ENCODE measurements at regions not wholly inside any gene's neighbourhood (a gene's known extent, or its start where the extent isn't known, plus 50 kb on each side); places are given as distances from the start of the nearest gene placed in this dataset.

DNA sequence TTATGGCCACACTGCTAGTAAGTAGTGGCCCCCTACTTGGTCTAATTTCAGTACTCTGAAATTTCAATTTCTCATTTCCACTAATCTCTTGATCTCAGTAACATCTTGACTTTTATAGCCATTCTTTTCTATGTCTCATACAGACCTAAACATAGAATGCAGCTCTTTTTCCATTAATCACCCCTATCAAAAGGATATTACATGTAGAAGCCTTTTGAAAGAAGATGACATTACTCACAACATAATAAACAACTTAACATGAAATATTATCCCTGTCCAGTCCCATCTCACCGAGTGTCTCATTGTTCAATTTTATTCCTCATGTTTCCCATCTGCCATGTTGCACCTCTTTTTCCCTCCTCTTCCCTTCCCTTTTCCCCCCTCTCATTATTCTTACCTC lies 81.1 kb upstream of the KLHL13 start:
- no peaks in the 10 kb centered on the region for H3K4me1 ChIP-seq (ENCODE audit: insufficient read depth, insufficient read length)
- H3K9ac ChIP-seq (ENCODE audit: insufficient read length, low read depth), result no peak overlapping the region
- H3K4me3 ChIP-seq (ENCODE audit: insufficient read length, low read depth), result no peak overlapping the region
- no peak for TF ChIP-seq SUZ12 (IDR thresholded peaks at IDR 0.05; ENCODE audit: extremely low read depth, insufficient read depth, insufficient read length)
- no peak for TF ChIP-seq ZNF274 (IDR thresholded peaks at IDR 0.05; ENCODE audit: low read depth, low read length)
- no peak for TF ChIP-seq YY1 (IDR thresholded peaks at IDR 0.05; ENCODE audit: insufficient read depth, insufficient read length)
- DNase-seq (ENCODE audit: low read depth, low spot score), result no peak
- H3K27me3 ChIP-seq (ENCODE audit: insufficient read depth, insufficient read length), result no peaks in the 10 kb centered on the region
- no peaks in the 10 kb centered on the region for H3K9me3 ChIP-seq (ENCODE audit: insufficient read depth, low read length)
- no peaks in the 10 kb centered on the region for H3K36me3 ChIP-seq (ENCODE audit: insufficient read depth, insufficient read length, low read length)

DNA sequence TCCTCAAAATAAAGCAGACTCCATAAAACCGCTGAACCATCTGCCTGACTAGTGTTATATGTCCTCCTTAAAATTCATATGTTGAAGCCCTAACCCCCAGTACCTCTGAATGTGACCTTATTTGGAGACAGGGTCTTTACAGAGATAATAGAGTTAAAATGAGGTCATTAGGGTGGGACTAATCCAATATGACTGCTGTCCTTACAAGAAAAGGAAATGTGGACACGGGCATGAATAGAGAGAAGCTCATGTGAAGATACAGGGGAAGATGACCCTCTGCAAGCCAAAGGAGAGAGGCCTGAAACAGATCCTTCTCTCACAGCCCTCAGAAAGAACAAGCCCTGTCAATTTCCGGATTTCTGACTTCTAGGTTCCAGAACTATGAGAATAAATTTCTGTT lies 82.0 kb upstream of the KLHL13 start:
- no peak for DNase-seq (ENCODE audit: low read depth, low spot score)
- H3K4me1 ChIP-seq (ENCODE audit: insufficient read depth, insufficient read length), result no peaks in the 10 kb centered on the region
- no peaks in the 10 kb centered on the region for H3K27me3 ChIP-seq (ENCODE audit: insufficient read depth, insufficient read length)
- H3K9ac ChIP-seq (ENCODE audit: insufficient read length, low read depth), result no peak overlapping the region
- H3K4me3 ChIP-seq (ENCODE audit: insufficient read length, low read depth), result no peak overlapping the region
- H3K9me3 ChIP-seq (ENCODE audit: insufficient read depth, low read length), result no peaks in the 10 kb centered on the region
- H3K36me3 ChIP-seq (ENCODE audit: insufficient read depth, insufficient read length, low read length), result no peaks in the 10 kb centered on the region
- TF ChIP-seq SUZ12 (IDR thresholded peaks at IDR 0.05; ENCODE audit: extremely low read depth, insufficient read depth, insufficient read length) (no peak), ZNF274 (IDR thresholded peaks at IDR 0.05; ENCODE audit: low read depth, low read length) (no peak), YY1 (IDR thresholded peaks at IDR 0.05; ENCODE audit: insufficient read depth, insufficient read length) (no peak)

DNA sequence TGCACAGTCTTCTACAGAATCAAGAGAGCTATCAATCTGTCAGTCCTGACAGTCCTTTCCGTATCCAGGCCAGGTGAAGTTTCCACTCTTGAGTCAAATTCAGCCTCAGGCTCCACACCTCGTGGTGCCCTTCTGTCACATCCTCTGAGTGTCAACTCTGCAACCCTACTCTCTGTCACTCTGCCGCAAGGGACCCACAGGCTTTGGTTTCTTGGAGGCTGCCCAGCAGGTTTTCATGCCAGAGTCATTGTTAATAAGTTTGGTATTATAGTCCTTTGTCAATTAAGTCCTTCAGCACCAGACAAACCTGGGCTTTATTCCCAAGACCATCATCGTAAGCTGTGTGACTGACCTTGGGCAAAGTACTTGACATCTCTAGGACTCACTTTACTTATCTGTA lies 83.4 kb upstream of the KLHL13 start:
- Histone ChIP-seq H3K4me3 (ENCODE audit: insufficient read length, low read depth) (no peak overlapping the region), H3K9ac (ENCODE audit: insufficient read length, low read depth) (no peak overlapping the region), H3K27me3 (ENCODE audit: insufficient read depth, insufficient read length) (no peaks in the 10 kb centered on the region), H3K36me3 (ENCODE audit: insufficient read depth, insufficient read length, low read length) (no peaks in the 10 kb centered on the region), H3K4me1 (ENCODE audit: insufficient read depth, insufficient read length) (no peaks in the 10 kb centered on the region), H3K9me3 (ENCODE audit: insufficient read depth, low read length) (no peaks in the 10 kb centered on the region)
- TF ChIP-seq YY1 (IDR thresholded peaks at IDR 0.05; ENCODE audit: insufficient read depth, insufficient read length), result no peak
- TF ChIP-seq ZNF274 (IDR thresholded peaks at IDR 0.05; ENCODE audit: low read depth, low read length), result no peak
- TF ChIP-seq SUZ12 (IDR thresholded peaks at IDR 0.05; ENCODE audit: extremely low read depth, insufficient read depth, insufficient read length), result no peak
- DNase-seq (ENCODE audit: low read depth, low spot score), result no peak

DNA sequence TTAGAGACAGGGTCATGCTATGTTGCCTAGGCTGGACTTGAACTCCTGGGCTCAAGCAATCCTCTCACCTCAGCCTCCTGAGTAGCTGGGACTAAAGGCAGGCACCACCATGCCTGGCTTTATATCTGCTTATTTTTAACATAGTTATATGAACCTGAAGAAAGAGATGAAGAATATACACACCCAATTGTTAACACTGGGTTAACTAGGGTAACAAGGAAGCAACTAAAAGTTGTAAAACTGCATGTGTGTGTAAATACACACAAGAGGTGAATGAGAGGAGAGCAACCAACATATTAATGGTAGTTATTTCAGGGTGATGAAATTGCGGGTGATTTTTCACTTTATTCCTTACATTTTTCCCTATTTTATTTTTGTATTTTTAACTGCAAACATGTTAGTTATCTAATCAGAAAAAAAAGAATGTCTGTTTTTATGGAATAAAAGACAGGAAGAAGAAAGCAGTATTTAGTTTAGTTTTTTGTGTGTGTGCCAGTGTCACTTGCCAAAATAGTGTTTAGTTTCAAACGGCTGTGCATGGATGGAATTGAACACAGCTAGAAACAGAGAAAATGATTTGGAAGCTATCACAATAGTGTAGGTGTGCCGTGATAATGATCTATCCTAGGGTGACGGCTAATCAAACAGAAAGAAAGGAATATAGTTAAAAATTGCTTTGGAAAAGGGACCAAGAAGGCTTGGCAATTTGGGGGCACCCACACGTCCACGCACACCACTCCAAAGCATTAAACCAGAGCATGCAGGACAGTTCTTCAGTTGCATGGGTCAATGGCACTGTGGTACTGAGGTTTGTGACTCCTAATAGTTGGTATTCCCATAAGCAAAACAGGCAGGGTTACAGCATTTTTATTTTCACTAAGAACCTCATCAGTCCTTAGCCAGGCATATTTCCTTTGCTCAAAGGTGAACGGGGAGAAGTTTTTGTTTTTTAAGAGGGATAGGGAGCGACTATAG lies 89.1 kb upstream of the KLHL13 start:
- DNase-seq (ENCODE audit: low read depth, low spot score), result no peak
- Histone ChIP-seq H3K4me3 (ENCODE audit: insufficient read length, low read depth) (no peak overlapping the region), H3K27me3 (ENCODE audit: insufficient read depth, insufficient read length) (no peaks in the 10 kb centered on the region), H3K9me3 (ENCODE audit: insufficient read depth, low read length) (no peaks in the 10 kb centered on the region), H3K4me1 (ENCODE audit: insufficient read depth, insufficient read length) (no peaks in the 10 kb centered on the region), H3K9ac (ENCODE audit: insufficient read length, low read depth) (no peak overlapping the region), H3K36me3 (ENCODE audit: insufficient read depth, insufficient read length, low read length) (no peaks in the 10 kb centered on the region)
- TF ChIP-seq ZNF274 (IDR thresholded peaks at IDR 0.05; ENCODE audit: low read depth, low read length), result no peak
- no peak for TF ChIP-seq SUZ12 (IDR thresholded peaks at IDR 0.05; ENCODE audit: extremely low read depth, insufficient read depth, insufficient read length)
- no peak for TF ChIP-seq YY1 (IDR thresholded peaks at IDR 0.05; ENCODE audit: insufficient read depth, insufficient read length)

DNA sequence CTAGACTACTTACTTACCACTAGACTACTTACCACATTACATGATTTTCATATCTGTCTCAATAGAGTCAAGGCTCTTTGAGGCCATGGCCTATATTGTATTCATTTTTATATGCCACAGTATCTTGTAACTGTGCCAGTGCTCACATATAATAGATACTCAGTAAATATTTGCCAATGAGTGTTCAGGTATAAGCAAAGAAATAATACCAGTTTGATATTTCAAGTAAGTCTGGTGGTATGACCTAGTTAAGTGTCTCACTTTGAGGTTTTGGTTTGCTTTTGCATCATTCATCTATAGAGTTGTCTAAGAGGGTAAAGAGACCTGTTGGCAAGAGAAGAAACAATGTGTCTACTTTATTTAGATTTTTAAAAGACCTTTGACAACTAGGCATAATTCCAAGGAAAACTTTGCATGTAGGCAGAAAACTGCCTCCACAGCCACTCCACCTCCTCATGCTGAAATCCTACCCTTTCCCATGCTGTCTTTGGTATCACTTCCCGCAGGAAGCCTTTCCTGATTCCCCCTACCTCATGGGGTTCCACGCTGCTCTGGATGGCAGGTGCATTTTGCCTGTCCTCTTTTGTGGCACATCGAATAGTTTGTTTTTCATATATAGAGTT lies 91.3 kb upstream of the KLHL13 start:
- Histone ChIP-seq H3K9me3 (ENCODE audit: insufficient read depth, low read length) (no peaks in the 10 kb centered on the region), H3K27me3 (ENCODE audit: insufficient read depth, insufficient read length) (no peaks in the 10 kb centered on the region), H3K4me1 (ENCODE audit: insufficient read depth, insufficient read length) (no peaks in the 10 kb centered on the region), H3K4me3 (ENCODE audit: insufficient read length, low read depth) (no peak overlapping the region), H3K36me3 (ENCODE audit: insufficient read depth, insufficient read length, low read length) (no peaks in the 10 kb centered on the region), H3K9ac (ENCODE audit: insufficient read length, low read depth) (no peak overlapping the region)
- no peak for DNase-seq (ENCODE audit: low read depth, low spot score)
- TF ChIP-seq SUZ12 (IDR thresholded peaks at IDR 0.05; ENCODE audit: extremely low read depth, insufficient read depth, insufficient read length), result no peak
- no peak for TF ChIP-seq YY1 (IDR thresholded peaks at IDR 0.05; ENCODE audit: insufficient read depth, insufficient read length)
- no peak for TF ChIP-seq ZNF274 (IDR thresholded peaks at IDR 0.05; ENCODE audit: low read depth, low read length)

DNA sequence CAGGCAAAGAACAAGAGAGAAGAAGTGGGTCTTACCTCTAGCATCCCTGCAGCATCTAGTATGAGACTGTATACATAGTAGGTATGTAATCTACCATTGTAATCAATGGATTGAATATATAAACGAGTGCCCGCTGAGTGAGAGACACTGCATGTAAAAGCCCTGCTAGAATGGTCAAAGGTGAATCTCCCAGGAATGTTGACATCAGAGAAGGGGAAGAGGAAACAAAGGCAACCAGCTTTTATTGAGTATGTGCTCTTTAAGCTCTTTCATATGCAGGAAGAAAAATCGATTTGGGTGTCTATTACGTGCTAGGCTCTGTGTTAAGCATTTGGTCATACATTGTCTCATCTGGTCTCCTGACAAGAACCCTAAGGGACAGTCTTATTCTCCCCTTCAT lies 91.9 kb upstream of the KLHL13 start:
- TF ChIP-seq YY1 (IDR thresholded peaks at IDR 0.05; ENCODE audit: insufficient read depth, insufficient read length), result no peak
- no peak for TF ChIP-seq ZNF274 (IDR thresholded peaks at IDR 0.05; ENCODE audit: low read depth, low read length)
- no peak for TF ChIP-seq SUZ12 (IDR thresholded peaks at IDR 0.05; ENCODE audit: extremely low read depth, insufficient read depth, insufficient read length)
- H3K9ac ChIP-seq (ENCODE audit: insufficient read length, low read depth), result no peak overlapping the region
- H3K36me3 ChIP-seq (ENCODE audit: insufficient read depth, insufficient read length, low read length), result no peaks in the 10 kb centered on the region
- no peak overlapping the region for H3K4me3 ChIP-seq (ENCODE audit: insufficient read length, low read depth)
- DNase-seq (ENCODE audit: low read depth, low spot score), result no peak
- no peaks in the 10 kb centered on the region for H3K4me1 ChIP-seq (ENCODE audit: insufficient read depth, insufficient read length)
- no peaks in the 10 kb centered on the region for H3K9me3 ChIP-seq (ENCODE audit: insufficient read depth, low read length)
- no peaks in the 10 kb centered on the region for H3K27me3 ChIP-seq (ENCODE audit: insufficient read depth, insufficient read length)
